H1 (cell line): ENCODE measurements at regions not wholly inside any gene's neighbourhood (a gene's known extent, or its start where the extent isn't known, plus 50 kb on each side); places are given as distances from the start of the nearest gene placed in this dataset.

Source experiments
- CTCF ChIA-PET: fragments of 300-600 bp; sonication (Branson Sonifier 250); formaldehyde crosslinking; loops from one replicate; lab custom pipeline; 2021; ENCODE audit not compliant: partially characterized antibody; lab: Charles Lee
- POLR2A ChIA-PET: fragments of 300-600 bp; sonication (Branson Sonifier 250); formaldehyde crosslinking; loops from one replicate; lab custom pipeline; 2021; ENCODE audit warnings: inconsistent platforms; ENCODE audit not compliant: partially characterized antibody; lab: Charles Lee
- DNase-seq, 2 experiments: peaks; one replicate each; pipeline versions ENCODE4 v3.0.0 to v3.0.0-alpha.2; 2010 to 2022; ENCODE audit warnings: low spot score in 2 of 2, low read depth in 1 of 2, mixed read lengths in 1 of 2
- FAIRE-seq: peaks from 2 replicates; lab custom pipeline; 2011; peaks lifted over from hg19 to GRCh38; lab: Jason Lieb, UNC
- H2AFZ ChIP-seq: 2 replicates; pipeline ENCODE4 v1.8.1; 2012; ENCODE audit warnings: low read length, inconsistent platforms
- H2AK5ac ChIP-seq: 2 replicates; pipeline ENCODE4 v1.6.1; 2013; ENCODE audit warnings: low read depth, low read length
- H2BK120ac ChIP-seq: replicated peaks from 2 replicates; pipeline ENCODE3; 2013; ENCODE audit warnings: low read depth, low read length, inconsistent platforms
- H2BK12ac ChIP-seq: 2 replicates; pipeline ENCODE4 v1.6.1; 2013; ENCODE audit warnings: low read depth, low read length
- H2BK15ac ChIP-seq: 2 replicates; pipeline ENCODE4 v1.6.1; 2013; ENCODE audit warnings: low read length
- H2BK20ac ChIP-seq: 2 replicates; pipeline ENCODE4 v1.6.1; 2013; ENCODE audit warnings: low read length
- H2BK5ac ChIP-seq: 2 replicates; pipeline ENCODE4 v1.6.1; 2013; ENCODE audit warnings: low read depth, low read length
- H3K14ac ChIP-seq: 2 replicates; pipeline ENCODE4 v1.6.1; 2013; ENCODE audit warnings: inconsistent platforms; ENCODE audit not compliant: insufficient read length
- H3K18ac ChIP-seq: 2 replicates; pipeline ENCODE4 v1.6.1; 2013; ENCODE audit warnings: low read length; ENCODE audit errors: extremely low read depth
- H3K23ac ChIP-seq: 2 replicates; pipeline ENCODE4 v1.6.1; 2013; ENCODE audit warnings: inconsistent platforms; ENCODE audit not compliant: insufficient read length
- H3K23me2 ChIP-seq: 2 replicates; pipeline ENCODE4 v1.6.1; 2013; ENCODE audit warnings: low read depth, low read length
- H3K27ac ChIP-seq: 2 replicates; pipeline ENCODE4 v1.6.1; 2011; ENCODE audit warnings: low read depth, low read length, inconsistent platforms
- H3K27me3 ChIP-seq, 4 experiments: replicated peaks in 1 of 4; 1 replicate in 1 of 4; 2 replicates in 3 of 4; pipeline versions ENCODE4 v1.6.1 to v1.8.1; 2011 to 2013; ENCODE audit warnings: low read length in 3 of 4, mild to moderate bottlenecking in 3 of 4, inconsistent platforms in 2 of 4, mixed read lengths in 2 of 4, moderate library complexity in 1 of 4; ENCODE audit not compliant: control insufficient read depth in 3 of 4, insufficient read depth in 3 of 4; ENCODE audit errors: extremely low read depth in 1 of 4
- H3K36me3 ChIP-seq, 4 experiments: 2 replicates each; pipeline versions ENCODE4 v1.6.1 to v1.8.1; 2011 to 2013; ENCODE audit warnings: mild to moderate bottlenecking in 4 of 4, low read length in 3 of 4, moderate library complexity in 2 of 4, control low read depth in 1 of 4, inconsistent platforms in 1 of 4; ENCODE audit not compliant: insufficient read depth in 4 of 4, control insufficient read depth in 2 of 4
- H3K4ac ChIP-seq: replicated peaks from 2 replicates; pipeline ENCODE3; 2013; ENCODE audit warnings: low read length, low read depth, mixed read lengths, inconsistent platforms; ENCODE audit not compliant: insufficient read length
- H3K4me1 ChIP-seq, 4 experiments: replicated peaks in 1 of 4; 1 replicate in 1 of 4; 2 replicates in 3 of 4; pipeline versions ENCODE4 v1.6.1 to v1.8.1; 2011 to 2013; ENCODE audit warnings: low read length in 3 of 4, inconsistent platforms in 2 of 4, mixed read lengths in 1 of 4; ENCODE audit not compliant: insufficient read depth in 4 of 4, control insufficient read depth in 3 of 4
- H3K4me2 ChIP-seq, 2 experiments: 2 replicates each; pipeline versions ENCODE4 v1.6.1 to v1.8.1; 2011 to 2013; ENCODE audit warnings: low read depth in 2 of 2, low read length in 2 of 2, control low read depth in 1 of 2, inconsistent platforms in 1 of 2, mild to moderate bottlenecking in 1 of 2; ENCODE audit not compliant: insufficient read depth in 1 of 2
- H3K4me3 ChIP-seq, 4 experiments: fragments of 200-600, 300-600 bp in 1 of 4; sonication (generic), shearing (Covaris generic), sonication (Bioruptor Twin) in 1 of 4; 2 replicates each; pipeline versions ENCODE4 v1.5.1 to v1.8.1; 2011 to 2016; ENCODE audit warnings: low read length in 4 of 4, low read depth in 3 of 4, control low read depth in 2 of 4, inconsistent platforms in 2 of 4, mild to moderate bottlenecking in 2 of 4, mixed read lengths in 1 of 4, moderate library complexity in 1 of 4; ENCODE audit not compliant: insufficient read depth in 2 of 4; ENCODE audit errors: extremely low read depth in 1 of 4
- H3K56ac ChIP-seq: replicated peaks from 2 replicates; pipeline ENCODE3; 2013; ENCODE audit warnings: low read depth, mild to moderate bottlenecking, mixed read lengths, low read length, inconsistent platforms; ENCODE audit not compliant: insufficient read length
- H3K79me1 ChIP-seq: 2 replicates; pipeline ENCODE4 v1.6.1; 2013; ENCODE audit warnings: low read depth, low read length, control low read depth
- H3K79me2 ChIP-seq, 2 experiments: 2 replicates each; pipeline versions ENCODE4 v1.6.1 to v1.8.1; 2012 to 2013; ENCODE audit warnings: low read length in 2 of 2, mild to moderate bottlenecking in 2 of 2, inconsistent platforms in 1 of 2; ENCODE audit not compliant: insufficient read depth in 2 of 2, control insufficient read depth in 1 of 2
- H3K9ac ChIP-seq, 4 experiments: replicated peaks in 1 of 4; 1 replicate in 1 of 4; 2 replicates in 3 of 4; pipeline versions ENCODE4 v1.6.1 to v1.8.1; 2011 to 2013; ENCODE audit warnings: low read depth in 3 of 4, low read length in 3 of 4, control low read depth in 2 of 4, mild to moderate bottlenecking in 2 of 4, moderate library complexity in 2 of 4, inconsistent platforms in 1 of 4; ENCODE audit errors: extremely low read depth in 1 of 4
- H3K9me3 ChIP-seq, 2 experiments: 2 replicates each; pipeline versions ENCODE4 v1.6.1 to v1.8.1; 2012 to 2013; ENCODE audit warnings: mild to moderate bottlenecking in 2 of 2, moderate library complexity in 2 of 2, control low read depth in 1 of 2, inconsistent platforms in 1 of 2, low read depth in 1 of 2, low read length in 1 of 2, mixed read lengths in 1 of 2; ENCODE audit not compliant: insufficient read depth in 2 of 2
- H4K20me1 ChIP-seq, 2 experiments: replicated peaks in 1 of 2; 2 replicates each; pipeline versions ENCODE3 to v1.8.1; 2011 to 2013; ENCODE audit warnings: inconsistent platforms in 2 of 2, low read length in 2 of 2, mild to moderate bottlenecking in 1 of 2; ENCODE audit not compliant: insufficient read depth in 2 of 2, control insufficient read depth in 1 of 2
- H4K5ac ChIP-seq: 2 replicates; pipeline ENCODE4 v1.6.1; 2013; ENCODE audit warnings: low read length, low read depth, mixed read lengths, inconsistent platforms; ENCODE audit not compliant: insufficient read length
- H4K8ac ChIP-seq: 2 replicates; pipeline ENCODE4 v1.8.0; 2013; ENCODE audit warnings: mild to moderate bottlenecking, moderate library complexity, low read length, inconsistent platforms; ENCODE audit not compliant: insufficient read depth; ENCODE audit errors: extremely low read depth
- H4K91ac ChIP-seq: replicated peaks from 2 replicates; pipeline ENCODE3; 2013; ENCODE audit warnings: low read length, mixed read lengths, inconsistent platforms; ENCODE audit not compliant: insufficient read length
- ASH2L ChIP-seq: fragments of 200-600, 300-600 bp; sonication (generic); IDR thresholded peaks from one replicate; pipeline ENCODE4 v1.7.1; 2017; ENCODE audit warnings: low read length
- BRCA1 ChIP-seq: IDR thresholded peaks from 2 replicates; pipeline ENCODE4 v1.6.1; 2012; ENCODE audit warnings: low read depth, low read length, improper control_type of control experiment
- CBX8 ChIP-seq: fragments of 300-800, 300-1000 bp; sonication (generic); IDR thresholded peaks from 2 replicates; pipeline ENCODE4 v1.7.1; 2016; ENCODE audit warnings: low read depth, low read length, borderline replicate concordance
- EGR1 ChIP-seq: IDR thresholded peaks from 2 replicates; pipeline ENCODE4 v1.6.1; 2011; ENCODE audit warnings: low read depth, low read length, borderline replicate concordance
- MAFK ChIP-seq: IDR thresholded peaks from 2 replicates; pipeline ENCODE4 v1.6.1; 2012; ENCODE audit warnings: low read depth, mild to moderate bottlenecking, improper control_type of control experiment, low read length
- PHF8 ChIP-seq: fragments of 200-600 bp; sonication (generic); conservative IDR thresholded peaks from 2 replicates; pipeline ENCODE4 v1.7.1; 2012; ENCODE audit warnings: low read depth, mild to moderate bottlenecking, inconsistent platforms, low read length, moderate library complexity
- POU5F1 ChIP-seq: IDR thresholded peaks from 2 replicates; pipeline ENCODE4 v1.6.1; 2011; ENCODE audit warnings: low read depth, mild to moderate bottlenecking, low read length, moderate library complexity
- SIX5 ChIP-seq: IDR thresholded peaks from 2 replicates; pipeline ENCODE4 v1.6.1; 2011; ENCODE audit warnings: mild to moderate bottlenecking, low read depth, low read length
- SP1 ChIP-seq: IDR thresholded peaks from 2 replicates; pipeline ENCODE4 v1.6.1; 2011; ENCODE audit warnings: low read depth, low read length
- TAF1 ChIP-seq: IDR thresholded peaks from 2 replicates; pipeline ENCODE4 v1.6.1; 2011; ENCODE audit warnings: mild to moderate bottlenecking, low read depth, low read length
- TAF7 ChIP-seq: optimal IDR thresholded peaks from 2 replicates; pipeline ENCODE3; 2011; ENCODE audit warnings: low read depth, mild to moderate bottlenecking, inconsistent platforms, low read length, moderate library complexity, borderline replicate concordance
- YY1 ChIP-seq: IDR thresholded peaks from 2 replicates; pipeline ENCODE4 v1.6.1; 2011; ENCODE audit warnings: low read depth, mild to moderate bottlenecking, low read length
- ZNF274 ChIP-seq: IDR thresholded peaks from 2 replicates; pipeline ENCODE4 v1.7.0; 2012; ENCODE audit warnings: low read length, borderline replicate concordance; ENCODE audit errors: extremely low read depth
- WGBS, 2 experiments: shearing (Covaris generic) in 1 of 2; methylation state at CpG; one replicate each; pipeline versions ENCODE4 v1.1.6 to v1.1.7; 2013 to 2015; ENCODE audit warnings: low lambda C conversion rate in 2 of 2, mixed read lengths in 2 of 2, inconsistent platforms in 1 of 2, low coverage in 1 of 2, missing lambda C conversion rate in 1 of 2; ENCODE audit not compliant: insufficient replicate concordance in 2 of 2, insufficient coverage in 1 of 2, insufficient read length in 1 of 2; ENCODE audit errors: extremely low coverage in 1 of 2, missing lambda C conversion rate in 1 of 2; 5-methylcytosine and 5-hydroxymethylcytosine counted together

DNA sequence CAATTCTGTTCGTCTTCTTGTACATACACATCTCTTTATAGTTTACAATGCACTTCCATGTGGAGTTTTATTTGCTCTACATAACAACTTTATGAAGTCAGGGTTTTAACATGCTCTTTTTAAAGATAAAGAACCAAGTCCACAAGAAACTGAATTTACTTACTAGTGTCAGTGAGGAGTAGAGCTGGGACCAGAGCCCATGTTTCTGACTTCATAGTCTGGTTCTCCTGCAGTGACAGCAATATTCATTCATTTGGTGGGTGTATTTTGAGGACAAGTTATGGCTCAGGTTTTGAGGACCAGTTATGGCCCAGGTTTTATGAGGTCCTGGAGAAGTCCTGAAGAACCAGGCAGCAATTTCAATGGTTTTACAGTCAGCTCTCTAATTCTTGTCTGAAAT, 481.9 kb upstream of the TNC start:
- Histone ChIP-seq H4K91ac (no peak overlapping the region), H3K36me3 (no peaks in the 10 kb centered on the region), H2AK5ac (no peak overlapping the region), H3K4me3 (no peak overlapping the region), H3K9me3 (no peaks in the 10 kb centered on the region), H4K20me1 (no peaks in the 10 kb centered on the region), H2AFZ (no peak overlapping the region), H3K14ac (no peak overlapping the region), H3K27me3 (no peaks in the 10 kb centered on the region), H3K23ac (no peak overlapping the region), H2BK5ac (no peak overlapping the region), H4K5ac (no peak overlapping the region), H3K9ac (no peak overlapping the region), H3K4me1 (peaks cover 0 to 6% (median 4%) of the 10 kb centered on the region in 4 experiments; a peak in 2 of 7 replicates), H2BK12ac (no peak overlapping the region), H3K79me2 (no peaks in the 10 kb centered on the region), H3K18ac (no peak overlapping the region), H3K4ac (no peak overlapping the region), H3K79me1 (no peaks in the 10 kb centered on the region), H2BK120ac (no peak overlapping the region), H3K4me2 (no peak overlapping the region), H3K56ac (no peak overlapping the region), H3K23me2 (no peaks in the 10 kb centered on the region), H3K27ac (no peak overlapping the region), H4K8ac (no peak overlapping the region), H2BK15ac (no peak overlapping the region), H2BK20ac (no peak overlapping the region)
- DNase-seq (no peak), FAIRE-seq (no peak)
- POLR2A ChIA-PET: interaction anchor here (1.2 kb wide), 1 partner anchor 8 kb away, joined by 4 read pairs; no protein-coding TSS in a partner anchor
- CTCF ChIA-PET: interaction anchor here (1.0 to 1.2 kb wide), 2 partner anchors 9 to 1062 kb away, joined by 4 read pairs; no protein-coding TSS in a partner anchor
- TF ChIP-seq TAF1: no peak
- TF ChIP-seq YY1: no peak
- no peak for TF ChIP-seq MAFK
- TF ChIP-seq SIX5: no peak
- no peak for TF ChIP-seq SP1
- TF ChIP-seq ASH2L: no peak
- no peak for TF ChIP-seq TAF7
- TF ChIP-seq PHF8: no peak
- TF ChIP-seq POU5F1: no peak
- no peak for TF ChIP-seq CBX8
- TF ChIP-seq ZNF274: no peak
- TF ChIP-seq EGR1: no peak
- no peak for TF ChIP-seq BRCA1
- WGBS, 2 experiments: 96% methylated on average over 1 of the region's 1 CpG; no CpG with 5 or more reads in 1 of the 2 experiments
